ENCODE measurements at regions not wholly inside any gene's neighbourhood (a gene's known extent, or its start where the extent isn't known, plus 50 kb on each side); places are given as distances from the start of the nearest gene placed in this dataset.

DNA sequence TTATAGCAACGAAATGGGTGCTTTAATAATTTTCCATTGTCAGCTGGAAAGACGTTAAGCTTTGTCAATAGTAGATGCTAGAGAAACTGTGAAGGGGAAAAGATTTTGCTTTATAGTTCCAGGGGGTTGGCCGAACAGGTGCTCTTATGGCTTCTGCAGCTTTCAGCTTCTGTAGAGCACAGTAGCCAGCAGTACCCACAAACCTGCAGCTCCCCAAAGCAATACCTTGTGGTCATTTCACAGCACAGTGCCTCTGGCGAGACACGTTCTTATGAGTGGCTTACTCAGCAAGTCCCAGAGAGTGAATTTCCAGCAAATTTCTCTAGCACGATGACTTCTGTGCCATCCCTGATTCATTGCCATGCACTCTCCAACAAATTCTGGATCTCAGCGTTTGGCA is 416.3 kb upstream of the ATP2B1 start:
- no peak for TF ChIP-seq POLR2A (IDR thresholded peaks at IDR 0.05; ENCODE audit: low read depth, low read length)
- no peak for TF ChIP-seq POLR2AphosphoS5 (IDR thresholded peaks at IDR 0.05; ENCODE audit: low read depth, low read length)
- TF ChIP-seq TAF1 (IDR thresholded peaks at IDR 0.05; ENCODE audit: borderline replicate concordance, low read depth, low read length), result no peak
